ENCODE measurements at regions not wholly inside any gene's neighbourhood (a gene's known extent, or its start where the extent isn't known, plus 50 kb on each side); places are given as distances from the start of the nearest gene placed in this dataset.

DNA sequence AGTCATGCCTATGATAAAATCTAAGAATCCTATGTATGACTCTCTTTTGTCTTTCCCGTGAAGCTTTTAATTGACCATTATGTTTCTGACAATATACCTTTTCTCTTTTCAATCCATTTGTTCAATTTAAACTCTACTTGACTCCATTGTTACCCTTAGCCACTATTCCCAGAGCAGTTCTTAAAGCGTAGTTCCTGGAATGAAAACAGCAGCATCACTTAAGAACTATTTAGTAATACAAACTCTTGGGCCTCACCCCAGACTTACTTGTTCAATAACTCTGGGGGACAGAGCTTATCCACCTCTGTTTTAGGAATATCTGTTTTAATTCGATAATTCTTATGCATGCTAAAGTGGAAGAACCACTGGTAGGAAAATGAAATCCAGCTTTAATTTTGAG lies 358.4 kb downstream of the PRR32 start:
- ChIA-PET CTCF (ENCODE audit: low intra/inter-chr PET ratio, low total read pairs) (no interaction called here), POLR2A (no interaction called here)
- Histone ChIP-seq H2AFZ (ENCODE audit: low read length) (no peak overlapping the region), H3K79me2 (ENCODE audit: insufficient read depth, low read length) (no peaks in the 10 kb centered on the region), H3K4me2 (ENCODE audit: low read depth, low read length) (no peak overlapping the region), H3K36me3 (replicated peaks in 1 of 2; ENCODE audit: control insufficient read depth in 1 of 2, insufficient read depth in 2 of 2, low read length in 2 of 2) (no peaks in the 10 kb centered on the region), H3K27ac (ENCODE audit: extremely low read length, insufficient read depth, low read length) (no peak overlapping the region), H3K4me1 (ENCODE audit: insufficient read depth, low read length) (no peaks in the 10 kb centered on the region), H3K27me3 (ENCODE audit: control insufficient read depth in 1 of 2, insufficient read depth in 2 of 2, low read length in 2 of 2) (no peaks in the 10 kb centered on the region), H3K4me3 (replicated peaks in 1 of 3; ENCODE audit: insufficient read depth in 1 of 3, low read depth in 2 of 3, low read length in 3 of 3) (no peak overlapping the region), H3K9ac (ENCODE audit: insufficient read depth, low read depth, low read length) (no peak overlapping the region), H4K20me1 (ENCODE audit: insufficient read depth, low read length) (no peaks in the 10 kb centered on the region), H3K9me3 (ENCODE audit: low read length) (peaks cover 14% of the 10 kb centered on the region)
- 3% methylated on average over 3 of the region's 3 CpGs for WGBS (ENCODE audit: low lambda C conversion rate)
- DNase-seq (ENCODE audit: low spot score) = no peak
- in situ Hi-C loops (cut with HindIII; ENCODE audit: extremely low pct_ligation_motif_present, low pct_unique_long_range_greater_than_20kb) (no loop called here), intact Hi-C loops (cut with micrococcal nuclease; ENCODE audit: unreplicated experiment) (no loop called here)
- FAIRE-seq = no peak
- no peak for ATAC-seq
- no TSS peak for BruUV-seq (replicated peaks)
- TF ChIP-seq ASH2L (IDR thresholded peaks at IDR 0.05; ENCODE audit: insufficient read length, low read depth, low read length) = no peak
- TF ChIP-seq ATF7 (IDR thresholded peaks at IDR 0.05) = no peak
- no peak for TF ChIP-seq ATF7 (CRISPR knock-in tag; IDR thresholded peaks at IDR 0.05)
- TF ChIP-seq ZNF383 (CRISPR knock-in tag; IDR thresholded peaks at IDR 0.05; ENCODE audit: borderline replicate concordance) = no peak
- no peak for TF ChIP-seq ZNF546 (CRISPR knock-in tag; conservative IDR thresholded peaks at IDR 0.05)
- TF ChIP-seq, protein P1, sequence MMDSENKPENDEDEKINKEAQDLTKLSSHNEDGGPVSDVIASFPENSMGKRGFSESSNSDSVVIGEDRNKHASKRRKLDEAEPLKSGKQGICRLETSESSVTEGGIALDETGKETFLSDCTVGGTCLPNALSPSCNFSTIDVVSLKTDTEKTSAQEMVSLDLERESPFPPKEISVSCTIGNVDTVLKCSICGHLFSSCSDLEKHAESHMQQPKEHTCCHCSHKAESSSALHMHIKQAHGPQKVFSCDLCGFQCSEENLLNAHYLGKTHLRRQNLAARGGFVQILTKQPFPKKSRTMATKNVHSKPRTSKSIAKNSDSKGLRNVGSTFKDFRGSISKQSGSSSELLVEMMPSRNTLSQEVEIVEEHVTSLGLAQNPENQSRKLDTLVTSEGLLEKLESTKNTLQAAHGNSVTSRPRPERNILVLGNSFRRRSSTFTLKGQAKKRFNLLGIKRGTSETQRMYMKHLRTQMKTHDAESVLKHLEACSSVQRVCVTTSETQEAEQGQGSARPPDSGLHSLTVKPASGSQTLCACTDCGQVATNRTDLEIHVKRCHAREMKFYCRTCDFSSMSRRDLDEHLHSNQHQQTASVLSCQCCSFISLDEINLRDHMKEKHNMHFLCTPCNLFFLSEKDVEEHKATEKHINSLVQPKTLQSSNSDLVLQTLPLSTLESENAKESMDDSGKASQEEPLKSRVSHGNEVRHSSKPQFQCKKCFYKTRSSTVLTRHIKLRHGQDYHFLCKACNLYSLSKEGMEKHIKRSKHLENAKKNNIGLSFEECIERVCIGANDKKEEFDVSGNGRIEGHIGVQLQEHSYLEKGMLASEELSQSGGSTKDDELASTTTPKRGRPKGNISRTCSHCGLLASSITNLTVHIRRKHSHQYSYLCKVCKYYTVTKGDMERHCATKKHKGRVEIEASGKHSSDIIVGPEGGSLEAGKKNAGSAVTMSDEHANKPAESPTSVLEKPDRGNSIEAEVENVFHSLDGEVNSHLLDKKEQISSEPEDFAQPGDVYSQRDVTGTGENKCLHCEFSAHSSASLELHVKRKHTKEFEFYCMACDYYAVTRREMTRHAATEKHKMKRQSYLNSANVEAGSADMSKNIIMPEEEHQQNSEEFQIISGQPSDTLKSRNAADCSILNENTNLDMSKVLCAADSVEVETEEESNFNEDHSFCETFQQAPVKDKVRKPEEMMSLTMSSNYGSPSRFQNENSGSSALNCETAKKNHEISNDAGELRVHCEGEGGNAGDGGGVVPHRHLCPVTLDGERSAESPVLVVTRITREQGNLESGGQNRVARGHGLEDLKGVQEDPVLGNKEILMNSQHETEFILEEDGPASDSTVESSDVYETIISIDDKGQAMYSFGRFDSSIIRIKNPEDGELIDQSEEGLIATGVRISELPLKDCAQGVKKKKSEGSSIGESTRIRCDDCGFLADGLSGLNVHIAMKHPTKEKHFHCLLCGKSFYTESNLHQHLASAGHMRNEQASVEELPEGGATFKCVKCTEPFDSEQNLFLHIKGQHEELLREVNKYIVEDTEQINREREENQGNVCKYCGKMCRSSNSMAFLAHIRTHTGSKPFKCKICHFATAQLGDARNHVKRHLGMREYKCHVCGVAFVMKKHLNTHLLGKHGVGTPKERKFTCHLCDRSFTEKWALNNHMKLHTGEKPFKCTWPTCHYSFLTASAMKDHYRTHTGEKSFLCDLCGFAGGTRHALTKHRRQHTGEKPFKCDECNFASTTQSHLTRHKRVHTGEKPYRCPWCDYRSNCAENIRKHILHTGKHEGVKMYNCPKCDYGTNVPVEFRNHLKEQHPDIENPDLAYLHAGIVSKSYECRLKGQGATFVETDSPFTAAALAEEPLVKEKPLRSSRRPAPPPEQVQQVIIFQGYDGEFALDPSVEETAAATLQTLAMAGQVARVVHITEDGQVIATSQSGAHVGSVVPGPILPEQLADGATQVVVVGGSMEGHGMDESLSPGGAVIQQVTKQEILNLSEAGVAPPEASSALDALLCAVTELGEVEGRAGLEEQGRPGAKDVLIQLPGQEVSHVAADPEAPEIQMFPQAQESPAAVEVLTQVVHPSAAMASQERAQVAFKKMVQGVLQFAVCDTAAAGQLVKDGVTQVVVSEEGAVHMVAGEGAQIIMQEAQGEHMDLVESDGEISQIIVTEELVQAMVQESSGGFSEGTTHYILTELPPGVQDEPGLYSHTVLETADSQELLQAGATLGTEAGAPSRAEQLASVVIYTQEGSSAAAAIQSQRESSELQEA (CRISPR knock-in tag; IDR thresholded peaks at IDR 0.05; ENCODE audit: not compliant biosample characterization) = no peak
- no peak for TF ChIP-seq SIN3A (IDR thresholded peaks at IDR 0.05; ENCODE audit: borderline replicate concordance, low read depth, low read length)
- TF ChIP-seq ZSCAN20 (CRISPR knock-in tag; IDR thresholded peaks at IDR 0.05; ENCODE audit: borderline replicate concordance) = no peak
- no peak for TF ChIP-seq FOSL1 (CRISPR knock-in tag; IDR thresholded peaks at IDR 0.05; ENCODE audit: borderline replicate concordance)
- TF ChIP-seq NFYB (CRISPR knock-in tag; IDR thresholded peaks at IDR 0.05) = no peak
- no peak for TF ChIP-seq ZNF296 (CRISPR knock-in tag; conservative IDR thresholded peaks at IDR 0.05)
- TF ChIP-seq, protein P2, sequence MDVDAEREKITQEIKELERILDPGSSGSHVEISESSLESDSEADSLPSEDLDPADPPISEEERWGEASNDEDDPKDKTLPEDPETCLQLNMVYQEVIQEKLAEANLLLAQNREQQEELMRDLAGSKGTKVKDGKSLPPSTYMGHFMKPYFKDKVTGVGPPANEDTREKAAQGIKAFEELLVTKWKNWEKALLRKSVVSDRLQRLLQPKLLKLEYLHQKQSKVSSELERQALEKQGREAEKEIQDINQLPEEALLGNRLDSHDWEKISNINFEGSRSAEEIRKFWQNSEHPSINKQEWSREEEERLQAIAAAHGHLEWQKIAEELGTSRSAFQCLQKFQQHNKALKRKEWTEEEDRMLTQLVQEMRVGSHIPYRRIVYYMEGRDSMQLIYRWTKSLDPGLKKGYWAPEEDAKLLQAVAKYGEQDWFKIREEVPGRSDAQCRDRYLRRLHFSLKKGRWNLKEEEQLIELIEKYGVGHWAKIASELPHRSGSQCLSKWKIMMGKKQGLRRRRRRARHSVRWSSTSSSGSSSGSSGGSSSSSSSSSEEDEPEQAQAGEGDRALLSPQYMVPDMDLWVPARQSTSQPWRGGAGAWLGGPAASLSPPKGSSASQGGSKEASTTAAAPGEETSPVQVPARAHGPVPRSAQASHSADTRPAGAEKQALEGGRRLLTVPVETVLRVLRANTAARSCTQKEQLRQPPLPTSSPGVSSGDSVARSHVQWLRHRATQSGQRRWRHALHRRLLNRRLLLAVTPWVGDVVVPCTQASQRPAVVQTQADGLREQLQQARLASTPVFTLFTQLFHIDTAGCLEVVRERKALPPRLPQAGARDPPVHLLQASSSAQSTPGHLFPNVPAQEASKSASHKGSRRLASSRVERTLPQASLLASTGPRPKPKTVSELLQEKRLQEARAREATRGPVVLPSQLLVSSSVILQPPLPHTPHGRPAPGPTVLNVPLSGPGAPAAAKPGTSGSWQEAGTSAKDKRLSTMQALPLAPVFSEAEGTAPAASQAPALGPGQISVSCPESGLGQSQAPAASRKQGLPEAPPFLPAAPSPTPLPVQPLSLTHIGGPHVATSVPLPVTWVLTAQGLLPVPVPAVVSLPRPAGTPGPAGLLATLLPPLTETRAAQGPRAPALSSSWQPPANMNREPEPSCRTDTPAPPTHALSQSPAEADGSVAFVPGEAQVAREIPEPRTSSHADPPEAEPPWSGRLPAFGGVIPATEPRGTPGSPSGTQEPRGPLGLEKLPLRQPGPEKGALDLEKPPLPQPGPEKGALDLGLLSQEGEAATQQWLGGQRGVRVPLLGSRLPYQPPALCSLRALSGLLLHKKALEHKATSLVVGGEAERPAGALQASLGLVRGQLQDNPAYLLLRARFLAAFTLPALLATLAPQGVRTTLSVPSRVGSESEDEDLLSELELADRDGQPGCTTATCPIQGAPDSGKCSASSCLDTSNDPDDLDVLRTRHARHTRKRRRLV (CRISPR knock-in tag; IDR thresholded peaks at IDR 0.05) = no peak

Measured in HepG2 (cell line).